HepG2 (cell line): ENCODE measurements at regions not wholly inside any gene's neighbourhood (a gene's known extent, or its start where the extent isn't known, plus 50 kb on each side); places are given as distances from the start of the nearest gene placed in this dataset.

Experiments used
- FOSL1 ChIP-seq: sonication (generic); formaldehyde crosslinking; IDR thresholded peaks from 2 replicates; pipeline ENCODE4 v1.9.0; 2021; ENCODE audit warnings: missing genetic modification reagents, borderline replicate concordance
- HOXD1 ChIP-seq: sonication (generic); formaldehyde crosslinking; IDR thresholded peaks from 2 replicates; pipeline ENCODE4 v1.5.0; 2020; ENCODE audit warnings: missing genetic modification reagents
- KDM4B ChIP-seq: sonication (generic); formaldehyde crosslinking; IDR thresholded peaks from 2 replicates; pipeline ENCODE4 v1.4.0; 2020; ENCODE audit warnings: missing genetic modification reagents
- MIER2 ChIP-seq: IDR thresholded peaks from 2 replicates; pipeline ENCODE4 v1.6.1; 2016; ENCODE audit warnings: missing biosample characterization, missing genetic modification reagents
- MYC ChIP-seq: sonication (generic); formaldehyde crosslinking; IDR thresholded peaks from 2 replicates; pipeline ENCODE4 v1.9.0; 2021; ENCODE audit warnings: missing genetic modification reagents, borderline replicate concordance
- RXRA ChIP-seq: sonication (generic); formaldehyde crosslinking; IDR thresholded peaks from 2 replicates; pipeline ENCODE4 v1.5.1; 2020; ENCODE audit warnings: missing genetic modification reagents
- TGIF2 ChIP-seq: IDR thresholded peaks from 2 replicates; pipeline ENCODE4 v1.6.1; 2016; ENCODE audit warnings: control low read depth, missing compliant biosample characterization
- ZFYVE20 ChIP-seq: sonication (generic); formaldehyde crosslinking; IDR thresholded peaks from 2 replicates; pipeline ENCODE4 v1.8.0; 2023; ENCODE audit warnings: low read depth, mild to moderate bottlenecking, moderate library complexity, missing genetic modification reagents, borderline replicate concordance
- ZNF121 ChIP-seq: sonication (generic); formaldehyde crosslinking; IDR thresholded peaks from 2 replicates; pipeline ENCODE4 v1.5.0; 2020; ENCODE audit warnings: mild to moderate bottlenecking, missing genetic modification reagents
- ZNF17 ChIP-seq: sonication (generic); formaldehyde crosslinking; IDR thresholded peaks from 2 replicates; pipeline ENCODE4 v1.5.0; 2020; ENCODE audit warnings: mild to moderate bottlenecking, missing genetic modification reagents
- ZNF354B ChIP-seq: sonication (generic); formaldehyde crosslinking; IDR thresholded peaks from 2 replicates; pipeline ENCODE4 v1.8.0; 2022; ENCODE audit warnings: mild to moderate bottlenecking, missing genetic modification reagents
- ZNF430 ChIP-seq: sonication (generic); formaldehyde crosslinking; IDR thresholded peaks from 2 replicates; pipeline ENCODE4 v1.9.0; 2021; ENCODE audit warnings: mild to moderate bottlenecking, missing genetic modification reagents
- ZNF569 ChIP-seq: sonication (generic); formaldehyde crosslinking; IDR thresholded peaks from 2 replicates; pipeline ENCODE4 v1.5.0; 2020; ENCODE audit warnings: mild to moderate bottlenecking, missing genetic modification reagents, moderate library complexity, borderline replicate concordance
- ZNF619 ChIP-seq: sonication (generic); formaldehyde crosslinking; IDR thresholded peaks from 2 replicates; pipeline ENCODE4 v1.4.0; 2020; ENCODE audit warnings: mild to moderate bottlenecking, missing genetic modification reagents
- ZNF777 ChIP-seq: sonication (generic); formaldehyde crosslinking; IDR thresholded peaks from 2 replicates; pipeline ENCODE4 v1.4.0; 2020; ENCODE audit warnings: missing genetic modification reagents
- TF ChIP-seq, protein P1 (sequence below): sonication (generic); formaldehyde crosslinking; IDR thresholded peaks from 2 replicates; pipeline ENCODE4 v1.4.0; 2020; ENCODE audit warnings: missing genetic modification reagents
- TF ChIP-seq, protein P2 (sequence below): IDR thresholded peaks from 2 replicates; pipeline ENCODE4 v1.6.1; 2016; ENCODE audit warnings: missing biosample characterization, missing genetic modification reagents, low read depth
- TF ChIP-seq, protein P3 (sequence below): IDR thresholded peaks from 2 replicates; pipeline ENCODE4 v1.6.1; 2016; ENCODE audit warnings: low read depth, missing genetic modification reagents, missing compliant biosample characterization
- TF ChIP-seq, protein P4 (sequence below): sonication (generic); formaldehyde crosslinking; IDR thresholded peaks from 2 replicates; pipeline ENCODE4 v1.4.0; 2020; ENCODE audit warnings: missing genetic modification reagents
- TF ChIP-seq, protein P5 (sequence below): sonication (generic); formaldehyde crosslinking; conservative IDR thresholded peaks from 2 replicates; pipeline ENCODE4 v1.8.1; 2023; ENCODE audit warnings: missing genetic modification reagents

DNA sequence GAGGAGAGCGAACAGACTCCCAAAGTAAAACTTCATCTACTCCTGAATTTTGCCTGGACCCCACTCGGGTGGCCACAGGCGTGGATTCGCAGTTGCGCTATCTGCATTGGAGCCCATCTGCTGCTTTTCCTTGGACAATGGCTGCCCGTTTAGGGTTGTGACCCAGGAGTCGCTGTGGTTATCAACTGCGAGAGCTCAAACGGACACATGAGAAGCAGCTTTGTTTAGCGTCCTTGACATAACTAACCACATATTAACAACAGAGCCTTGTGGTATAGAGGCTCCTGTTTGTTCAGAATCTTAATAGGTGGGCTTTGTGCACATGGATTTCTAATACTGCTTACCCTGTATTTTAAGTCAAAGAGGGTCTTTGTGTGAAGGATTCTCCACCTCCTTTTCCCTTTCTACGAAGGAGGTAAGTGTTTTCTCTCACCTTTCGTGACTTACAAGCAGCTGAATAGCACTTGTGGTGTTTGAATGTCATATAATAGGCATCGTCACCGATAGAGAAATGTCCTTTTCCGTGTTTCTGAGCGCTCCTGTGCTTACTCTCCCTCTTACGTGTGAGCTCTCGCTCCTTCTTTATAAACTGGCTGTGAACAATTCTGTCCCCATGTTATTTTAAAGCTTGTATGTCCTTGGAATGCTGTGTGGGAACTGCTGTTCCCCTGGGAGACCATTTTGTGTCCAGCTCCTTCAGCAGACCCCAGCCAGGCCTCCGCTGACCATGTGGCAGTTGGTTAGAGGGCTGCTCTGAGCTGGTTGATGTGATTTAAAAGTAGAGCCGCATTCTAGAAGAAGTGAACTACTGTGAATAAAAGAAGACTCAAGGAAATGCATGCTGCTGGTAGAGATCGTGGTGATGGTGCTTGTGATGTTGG, 441.4 kb downstream of the RPS6KC1 start (continued):
- TF ChIP-seq, protein P1, sequence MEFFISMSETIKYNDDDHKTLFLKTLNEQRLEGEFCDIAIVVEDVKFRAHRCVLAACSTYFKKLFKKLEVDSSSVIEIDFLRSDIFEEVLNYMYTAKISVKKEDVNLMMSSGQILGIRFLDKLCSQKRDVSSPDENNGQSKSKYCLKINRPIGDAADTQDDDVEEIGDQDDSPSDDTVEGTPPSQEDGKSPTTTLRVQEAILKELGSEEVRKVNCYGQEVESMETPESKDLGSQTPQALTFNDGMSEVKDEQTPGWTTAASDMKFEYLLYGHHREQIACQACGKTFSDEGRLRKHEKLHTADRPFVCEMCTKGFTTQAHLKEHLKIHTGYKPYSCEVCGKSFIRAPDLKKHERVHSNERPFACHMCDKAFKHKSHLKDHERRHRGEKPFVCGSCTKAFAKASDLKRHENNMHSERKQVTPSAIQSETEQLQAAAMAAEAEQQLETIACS (CRISPR knock-in tag): no peak
- TF ChIP-seq KDM4B (0 out of 2 replicates have a peak, but pooled peaks have one; percentile 16), MYC (CRISPR knock-in tag) (no peak; the same call in 1 of the 2 replicates), ZNF17 (CRISPR knock-in tag) (no peak), RXRA (peak; percentile 85), ZNF619 (CRISPR knock-in tag) (no peak), ZFYVE20 (no peak), ZNF777 (CRISPR knock-in tag) (no peak; the same call in 1 of the 2 replicates), FOSL1 (no peak), ZNF121 (CRISPR knock-in tag) (no peak), ZNF569 (no peak), MIER2 (CRISPR knock-in tag) (no peak), ZNF430 (peak; percentile 17; the same call in 1 of the 2 replicates), ZNF354B (no peak), HOXD1 (CRISPR knock-in tag) (peak; percentile 36; the same call in 1 of the 2 replicates), TGIF2 (CRISPR knock-in tag) (no peak)
- TF ChIP-seq, protein P2, sequence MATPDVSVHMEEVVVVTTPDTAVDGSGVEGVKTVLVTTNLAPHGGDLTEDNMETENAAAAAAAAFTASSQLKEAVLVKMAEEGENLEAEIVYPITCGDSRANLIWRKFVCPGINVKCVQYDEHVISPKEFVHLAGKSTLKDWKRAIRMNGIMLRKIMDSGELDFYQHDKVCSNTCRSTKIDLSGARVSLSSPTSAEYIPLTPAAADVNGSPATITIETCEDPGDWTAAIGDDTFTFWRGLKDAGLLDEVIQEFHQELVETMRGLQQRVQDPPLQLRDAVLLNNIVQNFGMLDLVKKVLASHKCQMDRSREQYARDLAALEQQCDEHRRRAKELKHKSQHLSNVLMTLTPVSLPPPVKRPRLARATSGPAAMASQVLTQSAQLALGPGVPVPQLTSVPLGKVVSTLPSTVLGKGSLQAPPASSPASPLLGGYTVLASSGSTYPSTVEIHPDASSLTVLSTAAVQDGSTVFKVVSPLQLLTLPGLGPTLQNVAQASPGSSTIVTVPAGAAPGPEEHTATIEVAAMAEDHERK (CRISPR knock-in tag): no peak
- TF ChIP-seq, protein P3, sequence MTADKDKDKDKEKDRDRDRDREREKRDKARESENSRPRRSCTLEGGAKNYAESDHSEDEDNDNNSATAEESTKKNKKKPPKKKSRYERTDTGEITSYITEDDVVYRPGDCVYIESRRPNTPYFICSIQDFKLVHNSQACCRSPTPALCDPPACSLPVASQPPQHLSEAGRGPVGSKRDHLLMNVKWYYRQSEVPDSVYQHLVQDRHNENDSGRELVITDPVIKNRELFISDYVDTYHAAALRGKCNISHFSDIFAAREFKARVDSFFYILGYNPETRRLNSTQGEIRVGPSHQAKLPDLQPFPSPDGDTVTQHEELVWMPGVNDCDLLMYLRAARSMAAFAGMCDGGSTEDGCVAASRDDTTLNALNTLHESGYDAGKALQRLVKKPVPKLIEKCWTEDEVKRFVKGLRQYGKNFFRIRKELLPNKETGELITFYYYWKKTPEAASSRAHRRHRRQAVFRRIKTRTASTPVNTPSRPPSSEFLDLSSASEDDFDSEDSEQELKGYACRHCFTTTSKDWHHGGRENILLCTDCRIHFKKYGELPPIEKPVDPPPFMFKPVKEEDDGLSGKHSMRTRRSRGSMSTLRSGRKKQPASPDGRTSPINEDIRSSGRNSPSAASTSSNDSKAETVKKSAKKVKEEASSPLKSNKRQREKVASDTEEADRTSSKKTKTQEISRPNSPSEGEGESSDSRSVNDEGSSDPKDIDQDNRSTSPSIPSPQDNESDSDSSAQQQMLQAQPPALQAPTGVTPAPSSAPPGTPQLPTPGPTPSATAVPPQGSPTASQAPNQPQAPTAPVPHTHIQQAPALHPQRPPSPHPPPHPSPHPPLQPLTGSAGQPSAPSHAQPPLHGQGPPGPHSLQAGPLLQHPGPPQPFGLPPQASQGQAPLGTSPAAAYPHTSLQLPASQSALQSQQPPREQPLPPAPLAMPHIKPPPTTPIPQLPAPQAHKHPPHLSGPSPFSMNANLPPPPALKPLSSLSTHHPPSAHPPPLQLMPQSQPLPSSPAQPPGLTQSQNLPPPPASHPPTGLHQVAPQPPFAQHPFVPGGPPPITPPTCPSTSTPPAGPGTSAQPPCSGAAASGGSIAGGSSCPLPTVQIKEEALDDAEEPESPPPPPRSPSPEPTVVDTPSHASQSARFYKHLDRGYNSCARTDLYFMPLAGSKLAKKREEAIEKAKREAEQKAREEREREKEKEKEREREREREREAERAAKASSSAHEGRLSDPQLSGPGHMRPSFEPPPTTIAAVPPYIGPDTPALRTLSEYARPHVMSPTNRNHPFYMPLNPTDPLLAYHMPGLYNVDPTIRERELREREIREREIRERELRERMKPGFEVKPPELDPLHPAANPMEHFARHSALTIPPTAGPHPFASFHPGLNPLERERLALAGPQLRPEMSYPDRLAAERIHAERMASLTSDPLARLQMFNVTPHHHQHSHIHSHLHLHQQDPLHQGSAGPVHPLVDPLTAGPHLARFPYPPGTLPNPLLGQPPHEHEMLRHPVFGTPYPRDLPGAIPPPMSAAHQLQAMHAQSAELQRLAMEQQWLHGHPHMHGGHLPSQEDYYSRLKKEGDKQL (CRISPR knock-in tag): peak; percentile 75
- TF ChIP-seq, protein P4, sequence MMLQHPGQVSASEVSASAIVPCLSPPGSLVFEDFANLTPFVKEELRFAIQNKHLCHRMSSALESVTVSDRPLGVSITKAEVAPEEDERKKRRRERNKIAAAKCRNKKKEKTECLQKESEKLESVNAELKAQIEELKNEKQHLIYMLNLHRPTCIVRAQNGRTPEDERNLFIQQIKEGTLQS (CRISPR knock-in tag): no peak
- TF ChIP-seq, protein P5, sequence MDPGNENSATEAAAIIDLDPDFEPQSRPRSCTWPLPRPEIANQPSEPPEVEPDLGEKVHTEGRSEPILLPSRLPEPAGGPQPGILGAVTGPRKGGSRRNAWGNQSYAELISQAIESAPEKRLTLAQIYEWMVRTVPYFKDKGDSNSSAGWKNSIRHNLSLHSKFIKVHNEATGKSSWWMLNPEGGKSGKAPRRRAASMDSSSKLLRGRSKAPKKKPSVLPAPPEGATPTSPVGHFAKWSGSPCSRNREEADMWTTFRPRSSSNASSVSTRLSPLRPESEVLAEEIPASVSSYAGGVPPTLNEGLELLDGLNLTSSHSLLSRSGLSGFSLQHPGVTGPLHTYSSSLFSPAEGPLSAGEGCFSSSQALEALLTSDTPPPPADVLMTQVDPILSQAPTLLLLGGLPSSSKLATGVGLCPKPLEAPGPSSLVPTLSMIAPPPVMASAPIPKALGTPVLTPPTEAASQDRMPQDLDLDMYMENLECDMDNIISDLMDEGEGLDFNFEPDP: no peak
